ENCODE measurements at regions not wholly inside any gene's neighbourhood (a gene's known extent, or its start where the extent isn't known, plus 50 kb on each side); places are given as distances from the start of the nearest gene placed in this dataset.
"Not testable (repeated sequence)": the region's sequence is repeated elsewhere in the genome, so short reads cannot be mapped to it uniquely, and the experiment has no call there.

DNA sequence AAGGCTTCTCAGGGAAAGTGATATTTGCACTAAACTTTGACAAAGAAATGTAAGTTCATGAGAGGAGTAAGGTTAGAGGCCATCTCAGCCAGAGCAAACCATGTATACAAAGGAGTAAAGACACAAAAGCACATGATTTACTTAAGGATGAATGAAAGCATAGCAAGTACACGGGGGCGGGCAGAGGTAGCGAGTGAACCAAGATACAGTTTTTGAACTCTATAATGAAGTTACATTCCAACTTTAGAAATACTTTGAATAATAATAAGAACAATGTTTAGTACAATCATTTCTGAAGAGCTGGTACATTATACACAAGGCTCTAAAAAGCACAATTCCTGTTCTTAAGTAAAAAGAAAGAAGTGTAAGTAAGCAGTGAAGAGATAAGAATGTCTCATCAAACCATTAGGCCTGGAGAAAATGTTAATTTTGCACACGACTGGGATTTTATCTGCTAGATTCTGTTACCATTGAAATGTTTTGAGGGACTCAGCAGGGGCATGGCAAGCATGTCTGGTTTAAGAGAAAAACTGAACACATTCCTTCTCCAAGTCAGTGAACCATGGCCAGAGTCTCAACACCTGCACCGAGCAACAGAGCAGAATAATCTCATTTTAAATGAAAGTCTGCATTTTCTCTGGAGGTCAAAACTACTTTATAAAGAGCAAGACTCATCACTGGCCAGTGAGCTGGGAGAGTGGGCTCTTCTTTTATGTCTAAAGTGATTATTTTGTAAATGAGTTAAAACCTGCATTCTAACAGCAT is 147.6 kb upstream of the TRPM3 start:
- no peak for DNase-seq

DNA sequence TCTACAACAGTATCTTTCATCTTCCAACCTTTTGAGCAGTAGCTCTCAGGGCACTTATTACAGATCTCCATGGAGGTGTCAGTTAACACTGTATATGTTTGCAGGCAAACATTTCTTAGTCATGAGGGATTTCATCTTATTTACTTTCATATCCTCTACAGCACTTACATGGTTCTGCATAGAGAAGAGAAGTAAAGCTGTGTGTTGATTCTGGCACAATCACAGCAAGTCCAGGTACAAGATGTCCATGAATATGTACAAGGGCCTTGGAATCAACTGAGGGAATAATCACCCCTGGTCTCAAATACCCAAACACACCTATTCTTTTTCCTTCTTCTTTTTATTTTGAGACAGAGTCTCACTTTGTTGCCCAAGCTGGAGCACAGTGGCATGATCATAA is 142.0 kb upstream of the TRPM3 start:
- DNase-seq, result no peak

DNA sequence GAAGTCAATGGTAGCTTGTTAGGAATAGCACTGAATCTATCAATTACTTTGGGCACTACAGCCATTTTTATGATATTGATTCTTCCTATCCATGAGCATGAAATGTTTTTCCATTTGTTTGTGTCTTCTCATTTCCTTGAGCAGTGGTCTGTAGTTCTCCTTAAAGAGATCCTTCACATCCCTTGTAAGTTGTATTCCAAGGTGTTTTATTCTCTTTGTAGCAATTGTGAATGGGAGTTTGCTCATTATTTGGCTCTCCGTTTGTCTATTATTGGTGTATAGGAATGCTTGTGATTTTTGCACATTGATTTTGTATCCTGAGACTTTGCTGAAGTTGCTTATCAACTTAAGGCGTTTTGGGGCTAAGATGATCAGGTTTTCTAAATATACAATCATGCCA is 139.0 kb upstream of the TRPM3 start:
- not testable (repeated sequence) for DNase-seq

DNA sequence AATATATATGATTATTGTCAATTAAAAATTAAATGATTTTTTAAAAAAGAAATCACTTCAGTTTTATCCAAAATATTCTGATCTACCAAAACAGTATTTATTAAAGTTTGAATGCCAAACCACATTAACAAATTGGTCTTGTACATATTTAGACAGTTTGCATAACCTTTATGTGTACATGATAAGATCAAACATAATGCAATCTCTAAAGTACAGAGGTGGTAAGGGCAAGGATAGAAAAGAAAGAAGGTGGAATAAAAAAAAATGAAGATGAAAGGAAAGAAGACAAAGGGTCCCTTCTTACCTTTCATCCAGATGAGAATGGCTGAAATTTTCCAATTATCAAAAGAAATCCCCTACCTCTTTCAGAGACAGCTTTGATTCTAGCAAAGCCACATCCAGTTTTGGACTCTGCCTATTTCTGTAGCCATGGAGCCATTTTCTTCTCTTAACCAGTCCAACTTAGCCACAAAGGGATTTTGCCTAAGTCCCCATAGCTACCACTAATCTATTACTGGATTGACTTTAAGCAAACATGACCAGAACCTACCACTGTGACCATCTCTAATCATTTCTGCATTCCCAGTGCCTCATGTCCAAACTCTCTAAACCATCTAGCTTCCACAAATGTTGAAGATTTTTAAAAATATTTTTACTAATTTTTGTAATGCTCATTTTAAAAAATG is 133.3 kb upstream of the TRPM3 start:
- no peak for DNase-seq

DNA sequence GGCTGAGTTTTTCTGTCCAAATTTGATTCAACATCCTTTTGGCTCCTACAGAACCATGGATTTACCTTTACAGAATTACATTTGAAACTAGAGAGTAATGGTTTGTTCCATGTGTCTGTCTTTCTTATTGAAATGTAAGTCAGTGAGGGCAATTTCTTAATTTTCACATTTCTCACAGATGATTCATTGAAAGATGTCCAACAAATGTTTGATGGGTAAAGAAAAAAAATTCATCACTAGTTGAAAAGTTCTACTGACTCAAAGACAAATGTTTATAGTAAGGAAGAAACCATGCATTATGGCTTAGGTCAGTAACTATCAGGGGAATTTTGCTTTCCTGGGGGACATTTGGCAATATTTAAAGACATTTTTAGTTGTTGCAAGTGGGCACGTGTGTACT is 131.6 kb upstream of the TRPM3 start:
- DNase-seq, result no peak

DNA sequence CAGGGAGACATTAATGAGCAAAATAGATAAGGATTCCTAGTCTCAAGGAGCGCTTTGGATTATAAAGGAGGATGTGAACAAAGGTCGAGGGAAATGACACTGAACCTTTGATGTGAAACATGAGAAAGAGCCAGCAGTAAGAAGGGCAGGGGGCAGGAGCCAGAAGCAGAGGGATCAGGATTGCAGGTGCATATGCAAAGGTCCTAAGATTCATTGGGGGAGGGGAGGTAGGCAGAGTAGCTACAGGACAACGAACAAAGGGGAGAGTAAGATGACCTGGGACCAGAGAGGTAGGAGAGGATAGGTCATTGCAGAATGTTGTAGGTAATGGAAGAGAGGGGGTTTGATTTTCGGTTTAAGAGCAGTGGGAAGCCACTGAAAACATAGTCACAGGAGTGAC is 129.2 kb upstream of the TRPM3 start:
- no peak for DNase-seq

DNA sequence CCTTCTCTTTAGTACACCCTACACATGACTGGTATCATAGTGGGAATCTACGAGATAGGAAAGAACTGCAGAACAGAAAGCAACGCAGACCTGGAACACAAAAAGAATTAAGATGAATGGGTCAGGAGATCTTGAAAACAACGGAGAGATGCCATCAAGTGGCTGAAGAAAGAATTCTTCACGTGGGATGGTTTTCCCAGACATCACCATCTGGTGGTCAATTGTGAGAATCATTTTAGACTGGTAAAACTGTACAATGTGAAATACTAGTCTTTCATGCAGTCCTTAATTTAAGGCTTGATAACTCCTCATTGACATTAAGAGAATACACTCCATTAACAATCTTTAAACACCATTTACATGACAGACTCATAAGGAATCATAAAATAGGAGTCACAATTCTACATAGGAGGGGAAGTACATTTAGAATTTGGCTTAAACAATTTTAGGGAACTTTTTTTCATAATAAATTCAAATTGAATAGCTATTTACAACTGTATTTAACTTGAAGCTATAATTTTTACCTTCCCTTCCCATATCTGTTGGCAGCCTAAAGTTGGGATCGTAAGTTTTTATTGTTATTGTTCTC is 128.4 kb upstream of the TRPM3 start:
- no peak for DNase-seq

DNA sequence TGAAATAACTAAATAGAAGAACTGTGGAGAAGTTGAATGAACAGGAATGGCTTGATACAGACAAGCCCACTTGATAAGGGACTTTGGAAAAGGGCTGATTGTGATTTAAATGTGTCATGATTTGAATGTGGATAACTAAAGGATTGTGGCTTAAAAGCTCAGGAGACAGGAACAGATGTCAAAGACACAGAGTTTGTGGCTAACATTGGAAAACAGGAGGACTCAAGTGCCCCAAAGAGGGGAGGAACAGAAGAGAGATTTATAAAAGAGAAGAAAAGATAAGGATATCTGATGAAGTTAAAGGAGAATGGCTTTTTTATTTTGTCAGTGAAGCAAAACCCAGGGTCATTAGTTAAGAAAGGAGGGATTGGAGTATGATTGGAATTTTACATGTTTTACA is 124.2 kb upstream of the TRPM3 start:
- no peak for DNase-seq

DNA sequence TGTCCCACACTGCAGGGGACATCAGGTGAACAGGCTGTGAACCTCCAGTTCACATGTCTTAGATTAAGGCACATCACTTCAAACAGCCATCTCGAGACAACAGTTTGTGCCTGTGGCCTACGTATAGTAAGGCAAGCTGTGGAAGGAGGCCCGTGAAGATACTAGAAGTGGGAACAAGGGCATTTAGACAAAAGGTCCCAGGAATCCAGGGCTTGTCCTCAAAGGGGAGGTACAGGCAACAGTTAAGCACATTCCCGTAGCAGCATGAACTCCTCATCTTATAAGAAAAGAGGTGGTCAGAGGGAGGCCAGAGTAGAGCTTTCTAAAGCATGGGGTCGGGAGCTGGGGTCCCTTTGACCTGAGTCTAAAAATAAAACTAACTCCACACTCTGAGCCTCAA is 122.5 kb upstream of the TRPM3 start:
- no peak for DNase-seq

DNA sequence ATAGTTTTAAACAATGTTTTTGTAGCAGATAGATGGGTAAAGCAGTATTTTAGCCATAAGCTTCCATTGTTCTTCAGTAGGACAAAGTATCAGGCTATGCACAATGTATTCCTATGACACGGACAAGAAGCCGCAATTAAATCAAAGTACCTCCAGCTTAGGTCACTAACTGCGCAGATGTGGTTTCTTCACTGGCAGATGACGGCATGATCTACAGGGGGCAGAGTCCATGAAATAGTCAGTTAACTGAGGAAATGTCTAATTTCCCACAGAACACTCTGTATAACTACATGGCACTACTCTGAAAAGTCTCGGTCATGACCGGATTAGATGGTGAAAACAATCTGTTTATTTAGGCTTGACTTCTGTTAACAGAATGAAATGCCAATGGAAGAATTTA is 120.7 kb upstream of the TRPM3 start:
- DNase-seq, result no peak

DNA sequence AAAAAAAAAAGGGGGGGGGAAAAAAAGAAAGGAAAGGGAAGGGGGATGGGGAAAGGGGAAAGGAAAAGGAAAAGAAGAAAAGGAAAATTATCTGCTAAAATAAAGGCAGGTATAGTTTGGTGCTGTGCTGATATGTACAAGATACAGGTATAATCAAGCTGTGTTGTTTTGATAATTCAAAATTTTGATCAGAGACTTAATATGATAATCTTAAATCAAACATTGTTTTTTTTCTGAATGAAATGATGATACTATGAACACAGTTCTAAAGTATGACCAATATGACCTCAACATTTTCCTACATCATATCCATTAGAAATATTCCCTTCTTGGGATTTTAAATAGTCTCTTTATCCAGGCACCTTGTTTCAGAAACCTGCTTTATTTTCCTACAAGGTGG is 115.6 kb upstream of the TRPM3 start:
- no peak for DNase-seq

DNA sequence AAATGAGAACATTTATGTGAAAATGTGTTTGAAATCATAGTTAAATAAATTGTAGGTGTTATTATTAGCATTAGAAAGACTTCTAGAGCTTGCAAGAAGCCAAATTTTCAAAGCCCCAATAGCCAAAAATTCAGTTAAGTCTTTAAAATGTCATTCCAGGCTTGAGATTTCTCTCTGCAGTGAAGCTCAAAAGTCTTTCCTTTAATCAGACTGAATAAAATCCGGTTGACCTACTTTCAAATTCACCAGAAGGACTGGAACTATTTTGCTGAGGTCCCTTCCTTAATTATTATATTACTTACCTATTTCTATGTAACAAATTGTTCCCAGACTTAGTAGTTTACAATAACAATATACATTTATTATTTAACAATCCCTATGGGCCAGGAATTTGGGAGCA is 112.2 kb upstream of the TRPM3 start:
- no peak for DNase-seq

DNA sequence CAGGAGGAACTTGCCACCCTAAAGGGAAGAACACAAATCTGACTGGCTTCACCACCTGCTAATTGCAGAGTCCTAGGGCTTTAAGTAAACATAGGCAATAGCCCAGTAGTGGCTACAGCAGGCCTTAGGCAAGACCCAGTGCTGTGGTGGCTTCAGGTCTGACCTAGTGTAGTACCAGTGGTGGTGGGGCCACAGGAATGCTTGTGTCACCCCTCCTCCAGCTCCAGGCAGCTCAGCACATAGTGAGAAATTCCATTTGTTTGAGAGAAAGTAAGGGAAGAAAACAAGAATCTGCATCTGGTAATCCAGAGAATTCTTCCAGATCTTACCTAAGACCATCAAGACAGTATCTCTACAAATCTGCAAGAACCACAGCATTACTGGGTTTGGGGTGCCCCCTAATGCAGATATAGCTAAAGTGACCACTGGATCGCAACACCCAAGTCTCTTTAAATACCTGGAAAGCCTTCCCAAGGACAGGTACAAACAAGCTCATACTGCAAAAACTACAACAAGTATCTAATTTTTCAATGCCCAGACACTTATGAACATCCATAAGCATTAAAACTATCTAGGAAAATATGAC is 102.6 kb upstream of the TRPM3 start:
- DNase-seq, result no peak

DNA sequence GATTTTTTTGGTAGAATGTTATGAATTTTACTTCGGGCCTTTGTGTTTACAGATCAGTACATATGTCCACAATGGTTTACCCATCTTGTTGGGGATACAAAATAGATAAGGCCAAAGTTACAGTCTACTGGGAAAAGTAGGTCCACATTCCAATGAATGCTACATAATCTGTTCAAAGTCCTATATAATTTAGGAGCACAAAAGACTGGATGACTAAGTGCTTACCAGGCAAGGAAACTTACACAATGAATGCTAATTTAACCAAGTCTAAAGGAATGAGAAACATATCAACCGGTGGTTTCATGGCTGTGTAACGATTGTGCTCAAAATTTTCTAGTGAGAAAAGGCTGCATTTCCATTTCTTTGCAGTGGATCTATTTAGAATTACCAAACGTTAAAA is 97.4 kb upstream of the TRPM3 start:
- no peak for DNase-seq

DNA sequence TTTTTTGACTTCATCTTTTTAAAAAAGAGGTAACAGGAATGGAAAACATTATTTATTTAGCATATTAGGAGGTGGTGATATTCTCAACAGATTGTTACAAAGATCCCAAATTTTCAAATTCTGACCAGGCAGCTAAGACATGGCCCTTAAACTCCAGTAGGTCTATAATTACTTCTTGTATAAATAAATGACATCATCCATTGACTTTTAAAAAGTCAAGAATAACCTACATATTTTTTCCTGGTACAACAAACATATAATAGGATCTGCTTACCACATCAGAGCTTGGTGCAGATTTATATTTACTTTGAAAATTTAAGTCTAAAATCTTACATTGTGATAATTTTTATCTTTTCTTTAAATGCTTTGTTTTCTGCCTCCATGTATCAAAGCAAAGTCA is 92.2 kb upstream of the TRPM3 start:
- DNase-seq, result no peak

DNA sequence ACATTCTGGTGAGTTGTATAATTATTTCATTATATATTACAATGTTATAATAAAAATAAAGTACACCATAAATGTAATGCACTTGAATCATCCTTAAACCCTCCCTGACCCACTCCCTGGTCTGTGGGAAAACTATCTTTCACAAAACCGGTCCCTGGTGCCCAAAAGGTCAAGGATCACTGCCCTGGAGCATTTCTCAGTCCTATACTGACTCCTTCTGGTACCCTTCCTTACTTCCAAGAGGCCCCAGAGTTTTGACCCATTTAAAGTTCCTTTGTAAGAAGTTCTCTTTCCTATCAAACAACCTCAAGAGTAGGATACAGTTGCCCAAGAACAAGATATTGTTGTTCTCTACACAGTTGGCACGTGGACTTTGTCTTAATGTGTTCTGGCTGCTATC is 88.9 kb upstream of the TRPM3 start:
- DNase-seq, result no peak

DNA sequence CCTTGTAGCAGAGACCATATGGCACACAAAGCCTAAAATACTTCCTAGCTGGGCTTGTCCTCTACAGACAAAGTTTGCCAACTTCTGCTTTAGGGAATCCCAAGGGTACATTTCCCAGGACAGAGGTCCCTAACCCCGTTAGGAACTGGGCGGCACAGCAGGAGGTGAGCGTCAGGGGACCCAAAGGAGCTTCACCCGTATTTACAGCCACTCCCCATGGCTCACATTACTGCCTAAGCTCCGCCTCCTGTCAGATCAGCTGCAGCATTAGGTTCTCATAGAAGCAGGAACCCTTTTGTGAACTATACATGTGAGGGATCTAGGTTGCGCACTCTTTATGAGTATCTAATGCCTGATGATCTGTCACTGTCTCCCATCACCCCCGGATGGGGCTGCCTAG is 88.5 kb upstream of the TRPM3 start:
- no peak for DNase-seq

DNA sequence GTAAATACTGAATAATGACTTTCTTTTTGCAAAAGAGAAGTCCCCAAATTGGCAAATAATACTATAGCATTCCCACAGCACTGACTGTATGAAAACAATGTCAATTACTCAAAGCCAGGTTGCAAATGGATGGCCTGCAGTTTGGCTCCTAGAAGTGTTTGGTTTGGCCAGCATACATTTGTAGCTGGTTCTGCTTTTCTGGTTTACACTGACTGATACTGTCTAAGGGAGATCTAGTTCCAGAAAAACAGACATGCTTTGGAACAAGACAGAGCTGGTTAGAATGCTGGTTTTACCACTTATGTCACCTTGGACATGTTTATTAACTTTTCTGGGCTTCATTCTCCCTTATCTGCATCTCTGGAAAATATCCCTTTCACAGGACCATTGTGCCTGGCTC is 81.5 kb upstream of the TRPM3 start:
- DNase-seq, result no peak

DNA sequence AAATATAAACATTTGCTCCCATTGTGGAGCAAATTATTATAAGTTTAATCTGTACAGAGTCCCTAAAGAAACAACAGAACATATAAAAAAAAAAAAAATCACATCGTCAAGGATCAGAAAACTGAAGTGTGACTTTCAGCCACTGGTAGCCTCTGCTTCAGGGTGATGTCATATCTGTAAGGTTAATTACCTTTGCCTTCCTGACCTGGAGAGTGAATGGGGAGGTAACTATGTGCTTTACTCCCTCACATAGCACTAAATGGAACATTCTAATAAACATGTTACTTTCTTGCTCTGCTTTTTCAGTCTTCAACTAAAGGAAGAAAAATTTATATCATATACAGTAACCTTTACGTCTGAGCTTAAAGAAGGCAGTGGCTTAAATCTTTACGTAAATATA is 70.3 kb upstream of the TRPM3 start:
- no peak for DNase-seq

DNA sequence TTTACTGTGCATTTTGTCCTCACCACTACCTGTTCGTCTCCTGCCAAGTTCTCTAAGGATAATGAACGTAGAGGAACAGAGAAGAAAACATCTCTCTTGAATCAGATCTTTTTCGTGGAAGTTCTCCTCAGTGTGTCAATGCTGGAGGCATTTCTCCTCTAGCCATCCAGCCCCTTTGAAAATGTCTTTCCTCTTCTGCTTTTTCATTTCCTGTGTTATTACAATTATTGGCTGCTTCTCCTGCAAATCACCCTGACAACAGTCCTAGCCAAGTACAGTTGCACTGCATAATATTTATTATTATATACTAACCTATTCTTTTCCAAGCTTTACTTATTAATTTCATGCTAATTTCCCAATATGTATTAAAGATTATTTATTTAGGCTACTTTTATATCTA is 61.8 kb upstream of the TRPM3 start:
- no peak for DNase-seq

DNA sequence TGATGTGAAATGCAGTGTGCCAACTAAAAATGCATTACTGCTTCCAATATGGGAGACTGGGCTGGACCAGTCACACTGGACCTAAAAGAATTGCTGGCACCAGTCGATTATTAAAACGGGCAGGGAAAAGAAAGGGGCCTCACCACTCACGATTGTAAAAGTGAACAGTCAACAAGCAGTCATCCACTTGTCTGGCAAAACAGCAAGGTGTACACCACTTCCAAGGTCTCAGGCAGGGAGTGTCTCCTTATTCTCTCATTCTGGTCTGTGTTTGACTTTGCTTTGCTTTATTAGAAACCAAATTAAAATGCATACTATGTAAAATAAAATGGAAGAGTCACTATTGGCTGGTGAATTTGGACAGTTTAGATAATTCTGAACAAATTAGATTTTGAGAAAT is 57.8 kb upstream of the TRPM3 start:
- no peak for DNase-seq

DNA sequence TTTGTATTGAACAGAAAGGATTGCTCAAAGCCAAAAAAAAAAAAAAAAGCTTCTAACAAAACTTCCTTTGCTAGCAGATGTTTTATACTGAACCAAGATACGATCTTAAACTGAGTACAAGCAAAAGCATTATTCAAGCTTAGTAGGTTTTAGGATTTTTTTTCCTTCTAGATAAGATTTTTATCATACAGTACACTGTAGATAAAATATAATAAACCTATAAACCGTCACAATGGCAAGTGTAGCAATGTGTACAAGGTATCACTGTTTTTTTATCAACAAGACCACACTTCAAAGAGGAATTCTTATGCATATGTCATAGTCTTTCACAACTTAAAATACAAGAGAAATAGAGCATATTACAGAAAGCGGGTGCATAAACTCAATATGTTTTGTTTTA is 56.5 kb upstream of the TRPM3 start:
- no peak for DNase-seq

DNA sequence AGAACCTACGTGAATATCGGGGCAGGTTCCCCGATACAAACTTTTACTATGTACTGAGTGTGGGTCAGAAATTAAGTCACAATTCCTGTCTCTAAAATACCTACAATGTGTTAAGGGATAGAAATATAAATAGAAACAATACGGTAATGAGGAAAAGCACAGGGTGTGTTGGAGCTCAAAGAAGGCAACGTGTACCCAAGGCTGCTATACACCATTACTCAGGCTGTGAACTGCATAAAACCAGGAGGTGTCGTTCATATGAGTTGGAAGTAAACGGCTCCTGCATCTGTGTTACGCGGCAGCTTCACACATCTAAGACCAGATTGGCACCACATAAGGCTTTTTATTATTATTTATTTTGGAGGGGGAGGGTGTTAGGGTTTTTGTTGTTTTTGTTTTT is 50.1 kb upstream of the TRPM3 start:
- DNase-seq, result no peak

Data from CD4-positive, alpha-beta T cell treated with Interleukin-17A for 4 hours (primary cell).